NCI-H1105 (cell line): ENCODE measurements at regions not wholly inside any gene's neighbourhood (a gene's known extent, or its start where the extent isn't known, plus 50 kb on each side); places are given as distances from the start of the nearest gene placed in this dataset.
"Not testable (repeated sequence)": the region's sequence is repeated elsewhere in the genome, so short reads cannot be mapped to it uniquely, and the experiment has no call there.

Source experiments
- DNase-seq: peaks from one replicate; lab custom pipeline; 2025; lab: John Stamatoyannopoulos, UW

DNA sequence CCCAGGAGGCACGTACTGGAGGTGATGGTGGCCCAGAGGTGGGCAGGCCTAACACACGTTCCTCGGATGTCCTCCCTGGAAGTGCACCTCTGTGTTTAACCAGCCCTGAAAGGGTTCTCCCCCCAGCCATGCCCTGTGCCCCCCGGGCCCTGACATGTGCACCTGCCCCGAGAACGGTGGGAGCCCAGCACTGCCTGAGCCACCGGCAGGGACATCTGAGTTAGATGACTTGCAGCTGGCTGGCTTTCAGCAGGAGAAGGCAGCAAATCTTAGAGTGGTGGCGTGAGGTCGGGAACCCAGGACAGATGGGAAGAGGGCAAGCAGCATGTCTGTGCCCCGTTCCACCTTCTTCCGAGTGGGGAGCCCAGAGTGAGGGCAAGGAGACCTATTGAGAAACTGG lies 291.8 kb downstream of the TCERG1L start:
- DNase-seq: no peak

- no peak for DNase-seq
Measured at GRCh38 chr10:131020775-131021174, 290.7 kb downstream of the TCERG1L start.

- DNase-seq: no peak
Measured at GRCh38 chr10:131021246-131021895, 290.1 kb downstream of the TCERG1L start.

GRCh38 chr10:131021969-131022368 lies 289.6 kb downstream of the TCERG1L start:
- DNase-seq: no peak

- DNase-seq: no peak
Measured at GRCh38 chr10:131022369-131022768, 289.2 kb downstream of the TCERG1L start.

- no peak for DNase-seq
Measured at GRCh38 chr10:131022981-131023380, 288.5 kb downstream of the TCERG1L start.

DNA sequence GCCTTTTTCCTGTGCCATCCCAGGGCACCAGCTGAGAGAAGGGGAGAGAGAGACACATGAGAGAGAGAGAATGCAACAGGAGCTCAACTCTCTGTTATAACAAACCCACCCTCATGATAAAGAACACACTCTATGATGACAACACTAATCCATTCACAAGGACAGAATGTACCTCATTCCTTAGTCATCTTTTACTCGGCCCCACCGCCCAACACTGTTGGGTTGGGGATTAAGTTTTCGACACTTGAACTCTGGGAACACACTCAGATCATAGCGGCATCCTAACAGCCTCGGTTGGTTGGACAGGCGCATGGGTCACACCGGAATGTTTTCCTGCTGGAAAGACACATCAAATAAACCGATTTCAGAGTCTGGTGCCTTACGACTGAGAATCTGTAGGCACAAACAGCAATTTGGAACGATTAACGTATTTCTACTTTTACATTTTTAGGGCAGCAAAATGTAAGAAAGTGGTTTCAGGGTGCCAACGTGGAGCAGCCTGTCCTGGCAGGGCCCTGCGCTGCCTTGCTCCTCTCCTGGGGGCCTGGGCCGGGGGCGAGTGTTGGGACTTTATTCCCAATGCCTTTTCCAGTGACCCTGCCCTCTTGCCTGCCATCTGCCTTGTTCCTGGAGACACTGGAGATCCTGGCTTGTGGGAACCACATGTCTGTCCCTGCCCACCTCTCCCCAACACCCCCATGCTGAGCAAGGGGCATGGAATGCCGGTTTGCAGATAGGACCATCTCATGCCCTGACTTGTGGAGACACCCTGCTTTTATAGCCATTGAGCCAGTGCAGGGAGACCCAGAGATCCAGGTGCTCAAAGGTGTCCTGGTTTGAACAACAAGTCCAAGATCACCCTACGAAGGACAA lies 287.0 kb downstream of the TCERG1L start:
- no peak for DNase-seq

- no peak for DNase-seq
Measured at GRCh38 chr10:131025333-131025732, 286.2 kb downstream of the TCERG1L start.

- no peak for DNase-seq
Measured at GRCh38 chr10:131027256-131027655, 284.3 kb downstream of the TCERG1L start.

DNA sequence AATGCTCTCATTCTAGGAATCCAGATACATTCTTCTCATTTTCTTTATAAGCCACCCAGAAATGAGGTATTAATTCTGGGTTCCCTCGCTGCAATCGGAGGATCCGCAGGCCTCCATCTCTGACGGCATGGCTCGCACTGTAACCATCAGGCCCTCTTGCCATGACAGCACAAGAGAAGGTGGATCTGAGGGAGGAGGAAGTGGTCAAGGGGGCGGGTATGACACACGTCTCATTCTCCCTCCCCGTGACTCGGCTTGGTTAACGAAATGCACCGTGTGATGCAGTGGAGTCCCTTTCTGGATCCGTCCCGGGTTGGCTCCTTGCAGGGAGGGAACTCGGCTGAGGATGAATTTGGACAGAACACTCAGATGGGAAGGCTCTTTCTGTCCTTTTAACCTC lies 280.2 kb downstream of the TCERG1L start:
- no peak for DNase-seq

- DNase-seq: no peak
Measured at GRCh38 chr10:131032329-131033165, 279.0 kb downstream of the TCERG1L start.

DNA sequence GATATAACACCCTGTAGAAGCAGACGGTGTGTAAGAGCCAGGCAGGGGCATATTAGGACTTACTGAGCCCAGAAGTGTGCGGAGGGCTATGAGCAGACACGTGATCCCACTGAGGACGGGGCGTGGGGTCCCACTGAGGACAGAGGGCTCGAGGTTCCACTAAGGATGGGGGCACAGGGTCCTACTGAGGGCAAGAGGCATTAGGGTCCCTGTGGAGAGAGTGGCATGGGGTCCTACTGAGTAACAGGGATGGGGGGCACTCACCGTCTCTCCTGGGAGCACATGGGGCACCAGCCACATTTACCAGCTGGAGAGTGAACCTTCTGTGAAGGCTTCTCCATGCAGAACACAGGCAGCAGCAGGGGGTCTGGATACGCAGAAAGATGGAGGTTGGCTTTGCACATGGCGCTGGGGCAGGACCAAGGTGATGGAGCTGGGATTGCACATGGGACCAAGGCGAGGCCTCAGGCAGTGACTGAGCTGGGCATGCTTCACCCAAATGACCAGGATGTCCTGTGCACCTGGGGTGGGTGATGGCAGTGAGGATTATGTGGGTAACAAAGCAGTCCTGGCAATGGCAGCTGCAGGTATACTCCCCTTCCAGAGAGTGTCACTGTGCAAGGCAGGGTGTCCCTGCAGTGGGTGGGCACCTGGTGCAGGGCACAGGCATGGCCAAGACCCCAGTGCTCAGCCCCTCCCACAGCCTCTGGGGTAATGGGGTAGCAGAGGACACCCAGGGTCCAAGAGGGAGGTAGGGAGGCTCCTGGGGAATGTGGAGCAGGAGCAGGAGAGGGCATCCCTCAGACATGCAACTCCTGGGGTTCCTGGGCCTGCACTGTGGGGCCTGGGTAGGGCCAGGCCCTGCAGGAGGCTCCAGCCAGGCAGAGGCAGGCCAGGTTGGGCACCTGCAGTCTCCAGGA lies 278.1 kb downstream of the TCERG1L start:
- DNase-seq: no peak

DNA sequence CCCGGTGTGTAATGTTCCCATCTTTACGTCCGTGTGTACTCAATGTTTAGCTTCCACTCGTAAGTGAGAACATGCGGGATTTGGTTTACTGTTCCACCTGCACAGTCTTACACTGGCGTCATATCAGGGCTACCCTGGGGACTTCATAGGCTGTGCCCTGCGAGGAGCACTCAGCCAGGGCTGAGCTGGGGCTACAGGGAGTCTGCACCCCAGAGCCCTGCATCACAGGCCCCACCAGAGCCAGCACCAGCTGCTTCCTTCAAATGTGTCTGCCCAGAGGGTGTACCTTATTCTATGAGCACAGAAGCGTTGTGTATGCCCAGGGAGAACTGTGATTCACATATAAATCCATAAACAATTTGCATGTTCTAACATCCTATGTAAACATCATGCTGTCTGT lies 277.1 kb downstream of the TCERG1L start:
- DNase-seq: no peak

GRCh38 chr10:131035779-131036178 lies 275.7 kb downstream of the TCERG1L start:
- DNase-seq: no peak

GRCh38 chr10:131038056-131038455 lies 273.5 kb downstream of the TCERG1L start:
- DNase-seq: no peak

GRCh38 chr10:131041031-131041430 lies 270.5 kb downstream of the TCERG1L start:
- no peak for DNase-seq

- peak; percentile 60 for DNase-seq
Measured at GRCh38 chr10:131041441-131041840, 270.1 kb downstream of the TCERG1L start.

DNA sequence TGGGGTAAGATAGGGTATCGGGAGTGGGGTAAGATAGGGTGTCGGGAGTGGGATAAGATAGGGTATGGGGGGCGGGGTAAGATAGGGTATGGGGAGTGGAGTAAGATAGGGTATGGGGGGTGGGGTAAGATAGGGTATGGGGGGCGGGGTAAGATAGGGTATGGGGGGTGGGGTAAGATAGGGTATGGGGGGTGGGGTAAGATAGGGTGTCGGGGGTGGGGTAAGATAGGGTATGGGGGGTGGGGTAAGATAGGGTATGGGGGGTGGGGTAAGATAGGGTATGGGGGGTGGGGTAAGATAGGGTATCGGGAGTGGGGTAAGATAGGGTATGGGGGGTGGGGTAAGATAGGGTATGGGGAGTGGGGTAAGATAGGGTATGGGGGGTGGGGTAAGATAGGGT lies 269.5 kb downstream of the TCERG1L start:
- DNase-seq: not testable (repeated sequence)
